Cardiac fibroblast (primary cell): ENCODE measurements at regions not wholly inside any gene's neighbourhood (a gene's known extent, or its start where the extent isn't known, plus 50 kb on each side); places are given as distances from the start of the nearest gene placed in this dataset.
A peak's percentile ranks its signal among the peaks of the same experiment; 100 is the strongest.

Experiments used
- DNase-seq, 2 donors: peaks; one replicate each; pipeline versions ENCODE4 v3.0.0 to v3.0.0-alpha.2; 2010; ENCODE audit warnings: low read depth in 2 of 2
- H3K4me3 ChIP-seq, 2 donors: replicated peaks in 1 of 2; 1 replicate in 1 of 2; 2 replicates in 1 of 2; pipeline ENCODE4 v1.5.1; 2011; ENCODE audit warnings: low read depth in 2 of 2, low read length in 2 of 2, mild to moderate bottlenecking in 2 of 2, moderate library complexity in 1 of 2
- TF ChIP-seq, protein P1 (sequence below): IDR thresholded peaks from one replicate; pipeline ENCODE4 v1.5.1; 2011; ENCODE audit warnings: low read depth, mild to moderate bottlenecking, low read length, inconsistent platforms

DNA sequence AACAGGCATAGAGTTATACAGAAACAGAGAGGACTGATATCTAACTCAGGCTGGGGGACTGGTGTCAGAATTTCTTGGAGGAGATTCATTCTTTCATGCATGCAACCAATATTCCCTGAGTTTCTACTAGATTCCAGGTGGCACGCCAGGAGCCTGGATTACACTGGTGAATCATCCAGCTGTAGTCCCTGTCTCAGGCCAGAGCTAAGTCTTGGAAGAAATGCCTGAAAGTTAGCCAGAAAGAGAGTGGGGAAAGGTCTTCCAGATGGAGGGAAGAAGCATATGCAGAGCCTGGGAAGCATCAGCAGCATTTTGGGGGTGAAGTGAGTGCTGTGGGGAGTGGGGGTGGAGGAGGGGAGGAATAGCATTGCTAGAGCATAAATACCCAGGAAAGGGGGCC lies 239.1 kb downstream of the OMA1 start:
- TF ChIP-seq, protein P1, sequence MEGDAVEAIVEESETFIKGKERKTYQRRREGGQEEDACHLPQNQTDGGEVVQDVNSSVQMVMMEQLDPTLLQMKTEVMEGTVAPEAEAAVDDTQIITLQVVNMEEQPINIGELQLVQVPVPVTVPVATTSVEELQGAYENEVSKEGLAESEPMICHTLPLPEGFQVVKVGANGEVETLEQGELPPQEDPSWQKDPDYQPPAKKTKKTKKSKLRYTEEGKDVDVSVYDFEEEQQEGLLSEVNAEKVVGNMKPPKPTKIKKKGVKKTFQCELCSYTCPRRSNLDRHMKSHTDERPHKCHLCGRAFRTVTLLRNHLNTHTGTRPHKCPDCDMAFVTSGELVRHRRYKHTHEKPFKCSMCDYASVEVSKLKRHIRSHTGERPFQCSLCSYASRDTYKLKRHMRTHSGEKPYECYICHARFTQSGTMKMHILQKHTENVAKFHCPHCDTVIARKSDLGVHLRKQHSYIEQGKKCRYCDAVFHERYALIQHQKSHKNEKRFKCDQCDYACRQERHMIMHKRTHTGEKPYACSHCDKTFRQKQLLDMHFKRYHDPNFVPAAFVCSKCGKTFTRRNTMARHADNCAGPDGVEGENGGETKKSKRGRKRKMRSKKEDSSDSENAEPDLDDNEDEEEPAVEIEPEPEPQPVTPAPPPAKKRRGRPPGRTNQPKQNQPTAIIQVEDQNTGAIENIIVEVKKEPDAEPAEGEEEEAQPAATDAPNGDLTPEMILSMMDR = no peak
- no peak overlapping the region for H3K4me3 ChIP-seq
- no peak for DNase-seq

DNA sequence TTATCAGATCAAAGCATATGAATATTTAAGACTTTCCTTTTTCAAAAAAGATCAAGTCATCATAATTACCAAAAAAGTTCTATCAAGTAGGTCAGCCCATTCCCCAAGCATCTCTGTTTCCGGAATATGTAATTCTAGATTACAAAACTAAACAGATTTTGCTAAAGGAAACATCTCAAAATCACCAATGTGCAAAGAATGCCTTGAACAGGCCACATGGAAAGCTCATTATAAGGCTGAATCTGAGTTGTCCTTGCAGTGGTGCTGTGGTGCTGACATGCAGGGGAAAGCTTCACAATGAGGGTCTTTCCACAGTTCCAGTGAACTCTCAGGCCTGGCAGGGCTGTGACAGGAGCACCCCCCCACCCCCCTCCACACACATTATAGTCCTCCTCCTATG lies 240.9 kb downstream of the OMA1 start:
- no peak for DNase-seq
- TF ChIP-seq, protein P1 = no peak
- H3K4me3 ChIP-seq = no peak overlapping the region

DNA sequence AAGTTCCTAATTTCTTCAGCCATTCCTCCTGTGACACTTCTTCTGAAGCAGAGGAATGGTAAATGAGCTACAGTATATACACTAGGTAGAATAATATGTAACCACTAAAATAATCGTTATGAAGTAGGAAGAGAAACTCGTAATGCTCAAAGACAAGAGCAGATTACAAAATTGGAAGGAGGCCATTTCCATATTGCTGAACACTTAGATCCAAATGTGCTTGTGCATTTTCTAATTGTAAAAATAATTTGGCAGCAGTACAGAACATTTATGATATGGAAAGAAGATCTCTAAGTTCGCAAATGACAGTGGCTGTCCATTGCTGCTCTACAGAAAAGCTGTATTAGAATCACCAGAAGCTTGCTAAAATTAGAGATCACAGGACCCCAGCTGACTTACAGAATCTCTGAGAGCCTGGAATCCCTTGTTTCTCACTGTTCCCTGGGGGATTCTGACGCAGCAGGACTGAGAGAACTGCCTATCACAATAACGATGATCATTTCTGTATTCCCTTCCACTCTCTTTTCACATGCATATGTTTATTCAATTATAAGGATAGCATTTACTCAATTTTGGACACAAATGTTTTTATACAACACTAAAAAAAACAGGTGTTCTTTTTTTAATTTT lies 242.1 kb downstream of the OMA1 start:
- TF ChIP-seq, protein P1 = no peak
- H3K4me3 ChIP-seq = no peak overlapping the region
- DNase-seq = peak in 1 of 2 donors; percentile 1

DNA sequence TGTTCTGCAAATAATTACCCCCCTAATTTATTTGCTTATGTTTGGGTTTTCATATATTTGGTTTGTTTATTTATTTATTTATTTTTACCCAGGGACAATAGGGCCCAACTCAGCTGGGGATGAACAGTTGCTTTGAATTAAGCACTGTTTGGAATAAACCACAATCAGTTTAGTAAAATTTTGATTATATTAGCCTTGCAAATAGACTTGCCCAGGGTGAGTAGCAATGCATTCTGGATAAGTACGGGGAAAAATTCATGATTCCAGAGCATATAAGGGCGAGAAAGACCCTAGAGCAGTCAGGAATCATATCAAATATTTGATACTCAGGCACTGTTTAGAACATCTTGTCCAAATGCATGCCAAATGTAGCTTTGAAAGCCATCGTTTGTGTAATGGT lies 242.7 kb downstream of the OMA1 start:
- TF ChIP-seq, protein P1 = no peak
- H3K4me3 ChIP-seq = no peak overlapping the region
- DNase-seq = no peak

DNA sequence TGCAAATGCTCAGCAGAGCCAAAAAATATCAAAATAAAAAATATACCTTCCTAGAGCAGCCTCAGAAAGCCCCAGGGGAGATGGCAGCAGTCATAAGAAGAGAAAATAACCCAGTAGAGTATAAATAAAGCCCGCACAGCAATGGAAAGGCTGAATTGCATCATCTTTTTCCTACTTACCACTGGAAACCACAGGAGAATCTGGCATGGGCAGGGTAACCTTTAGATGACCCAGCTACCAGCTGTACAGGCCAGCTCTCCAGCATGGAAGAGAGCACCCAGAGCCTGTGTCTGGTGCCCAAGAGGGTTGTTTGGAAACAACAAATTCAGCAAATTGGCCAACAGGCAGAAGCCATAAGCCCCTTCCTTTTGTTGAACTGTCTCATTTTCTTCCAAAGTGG lies 253.1 kb downstream of the OMA1 start:
- H3K4me3 ChIP-seq = no peak overlapping the region
- no peak for DNase-seq
- TF ChIP-seq, protein P1 = no peak

DNA sequence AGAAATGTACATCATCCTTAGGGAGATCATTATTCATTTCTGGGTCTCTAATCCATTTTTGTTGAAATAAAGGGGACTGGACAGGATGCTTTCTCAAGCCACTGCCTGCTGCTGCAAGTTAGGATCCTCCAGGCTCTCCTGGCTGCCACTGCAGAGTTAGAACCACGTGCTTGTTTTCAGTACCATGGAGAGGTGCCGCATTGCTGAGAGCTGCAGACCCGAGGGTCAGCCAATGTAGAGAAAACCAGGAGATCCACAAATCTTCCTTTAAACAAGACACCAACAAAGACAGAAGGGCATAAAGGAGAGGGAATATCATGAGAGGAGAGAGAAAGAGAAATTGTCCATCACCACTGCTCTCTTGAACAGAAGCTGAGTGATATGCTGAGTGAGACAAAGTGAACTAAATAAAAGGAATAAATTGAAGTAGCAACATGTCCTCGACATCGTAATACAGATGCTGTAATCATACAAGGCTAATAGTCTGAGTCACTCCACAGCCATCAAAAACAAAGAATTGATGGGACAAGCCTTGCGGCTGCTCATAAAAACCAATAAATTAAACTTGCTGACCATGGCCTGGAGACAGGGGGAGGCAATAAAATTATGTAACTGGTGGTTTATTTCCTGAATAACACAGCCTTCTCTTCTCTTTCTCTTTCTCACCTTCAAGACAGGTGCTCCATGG lies 255.7 kb downstream of the OMA1 start:
- DNase-seq = peak; percentile 2 to 16
- H3K4me3 ChIP-seq = no peak overlapping the region
- TF ChIP-seq, protein P1 = no peak
